ENCODE measurements at regions not wholly inside any gene's neighbourhood (a gene's known extent, or its start where the extent isn't known, plus 50 kb on each side); places are given as distances from the start of the nearest gene placed in this dataset.
"Not testable (repeated sequence)": the region's sequence is repeated elsewhere in the genome, so short reads cannot be mapped to it uniquely, and the experiment has no call there.

- Histone ChIP-seq H3K9me3 (replicated peaks; ENCODE audit: control insufficient read depth, insufficient read depth, low read length) (peaks cover 2% of the 10 kb centered on the region), H3K27ac (ENCODE audit: insufficient read depth, low read depth, low read length) (no peak overlapping the region), H4K20me1 (replicated peaks; ENCODE audit: control insufficient read depth, extremely low read depth, insufficient read depth, low read length) (no peaks in the 10 kb centered on the region), H3K4me2 (ENCODE audit: insufficient read depth, low read length) (no peak overlapping the region), H3K79me2 (ENCODE audit: control insufficient read depth, insufficient read depth, low read length) (no peaks in the 10 kb centered on the region), H3K27me3 (ENCODE audit: control insufficient read depth in 2 of 2, insufficient read depth in 2 of 2, low read length in 2 of 2) (no peaks in the 10 kb centered on the region), H3K9ac (replicated peaks; ENCODE audit: extremely low read depth, insufficient read depth, low read length) (no peak overlapping the region), H3K4me1 (ENCODE audit: control insufficient read depth, extremely low read depth, insufficient read depth, low read length) (no peaks in the 10 kb centered on the region), H3K9me1 (replicated peaks; ENCODE audit: control insufficient read depth, extremely low read depth, insufficient read depth, low read length) (no peaks in the 10 kb centered on the region), H3K4me3 (replicated peaks in 1 of 3; ENCODE audit: insufficient read depth in 1 of 3, low read depth in 1 of 3, low read length in 3 of 3) (no peak overlapping the region), H3K36me3 (ENCODE audit: control insufficient read depth in 2 of 2, extremely low read depth in 1 of 2, insufficient read depth in 2 of 2, low read length in 2 of 2) (no peaks in the 10 kb centered on the region), H2AFZ (ENCODE audit: low read depth, low read length) (no peak overlapping the region)
- CTCF ChIA-PET, result no interaction called here
- BruUV-seq (replicated peaks), result no TSS peak
- TF ChIP-seq JUN (IDR thresholded peaks at IDR 0.05; ENCODE audit: borderline replicate concordance, insufficient read depth, insufficient read length, low read depth) (no peak), GATA2 (IDR thresholded peaks at IDR 0.05; ENCODE audit: insufficient read depth, insufficient read length, low read depth, low read length) (no peak), MYC (IDR thresholded peaks at IDR 0.05; ENCODE audit: low read depth, low read length) (no peak), POLR2AphosphoS5 (IDR thresholded peaks at IDR 0.05; ENCODE audit: insufficient read depth, low read depth, low read length) (no peak), FOS (IDR thresholded peaks at IDR 0.05; ENCODE audit: borderline replicate concordance, insufficient read depth, low read length) (no peak), POLR2A (IDR thresholded peaks at IDR 0.05; ENCODE audit: low read depth, low read length) (no peak), EZH2 (IDR thresholded peaks at IDR 0.05; ENCODE audit: borderline replicate concordance, low read depth, low read length, severe bottlenecking) (no peak)
- TF ChIP-seq, protein P1, sequence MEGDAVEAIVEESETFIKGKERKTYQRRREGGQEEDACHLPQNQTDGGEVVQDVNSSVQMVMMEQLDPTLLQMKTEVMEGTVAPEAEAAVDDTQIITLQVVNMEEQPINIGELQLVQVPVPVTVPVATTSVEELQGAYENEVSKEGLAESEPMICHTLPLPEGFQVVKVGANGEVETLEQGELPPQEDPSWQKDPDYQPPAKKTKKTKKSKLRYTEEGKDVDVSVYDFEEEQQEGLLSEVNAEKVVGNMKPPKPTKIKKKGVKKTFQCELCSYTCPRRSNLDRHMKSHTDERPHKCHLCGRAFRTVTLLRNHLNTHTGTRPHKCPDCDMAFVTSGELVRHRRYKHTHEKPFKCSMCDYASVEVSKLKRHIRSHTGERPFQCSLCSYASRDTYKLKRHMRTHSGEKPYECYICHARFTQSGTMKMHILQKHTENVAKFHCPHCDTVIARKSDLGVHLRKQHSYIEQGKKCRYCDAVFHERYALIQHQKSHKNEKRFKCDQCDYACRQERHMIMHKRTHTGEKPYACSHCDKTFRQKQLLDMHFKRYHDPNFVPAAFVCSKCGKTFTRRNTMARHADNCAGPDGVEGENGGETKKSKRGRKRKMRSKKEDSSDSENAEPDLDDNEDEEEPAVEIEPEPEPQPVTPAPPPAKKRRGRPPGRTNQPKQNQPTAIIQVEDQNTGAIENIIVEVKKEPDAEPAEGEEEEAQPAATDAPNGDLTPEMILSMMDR (IDR thresholded peaks at IDR 0.05; ENCODE audit: extremely low read depth in 1 of 2, insufficient read depth in 1 of 2, low read depth in 1 of 2, low read length in 2 of 2), result no peak
- TF ChIP-seq, protein P2, sequence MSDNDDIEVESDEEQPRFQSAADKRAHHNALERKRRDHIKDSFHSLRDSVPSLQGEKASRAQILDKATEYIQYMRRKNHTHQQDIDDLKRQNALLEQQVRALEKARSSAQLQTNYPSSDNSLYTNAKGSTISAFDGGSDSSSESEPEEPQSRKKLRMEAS (IDR thresholded peaks at IDR 0.05; ENCODE audit: insufficient read depth, insufficient read length), result no peak
- POLR2A ChIA-PET, result no interaction called here
- FAIRE-seq (no peak), DNase-seq (ENCODE audit: low read depth, low spot score) (no peak)
- intact Hi-C loops (cut with micrococcal nuclease), result no loop called here
- dilution Hi-C loops (cut with MboI; ENCODE audit: extremely low pct_ligation_motif_present, low sequenced_read_pairs), result no loop called here
Observed at GRCh38 chr3:163362151-163362550, 1716.1 kb downstream of the SI start.

- H3K9me1 ChIP-seq (replicated peaks; ENCODE audit: control insufficient read depth, extremely low read depth, insufficient read depth, low read length); H3K36me3 ChIP-seq (ENCODE audit: control insufficient read depth in 2 of 2, extremely low read depth in 1 of 2, insufficient read depth in 2 of 2, low read length in 2 of 2); dilution Hi-C loops (cut with MboI; ENCODE audit: extremely low pct_ligation_motif_present, low sequenced_read_pairs); POLR2A ChIA-PET; H3K27me3 ChIP-seq (ENCODE audit: control insufficient read depth in 2 of 2, insufficient read depth in 2 of 2, low read length in 2 of 2); CTCF ChIA-PET; H3K4me3 ChIP-seq (replicated peaks in 1 of 3; ENCODE audit: insufficient read depth in 1 of 3, low read depth in 1 of 3, low read length in 3 of 3); BruUV-seq (replicated peaks); intact Hi-C loops (cut with micrococcal nuclease); FAIRE-seq; H3K4me1 ChIP-seq (ENCODE audit: control insufficient read depth, extremely low read depth, insufficient read depth, low read length); H3K4me2 ChIP-seq (ENCODE audit: insufficient read depth, low read length); H4K20me1 ChIP-seq (replicated peaks; ENCODE audit: control insufficient read depth, extremely low read depth, insufficient read depth, low read length); DNase-seq (ENCODE audit: low read depth, low spot score); H2AFZ ChIP-seq (ENCODE audit: low read depth, low read length); H3K9ac ChIP-seq (replicated peaks; ENCODE audit: extremely low read depth, insufficient read depth, low read length); H3K27ac ChIP-seq (ENCODE audit: insufficient read depth, low read depth, low read length); H3K9me3 ChIP-seq (replicated peaks; ENCODE audit: control insufficient read depth, insufficient read depth, low read length); H3K79me2 ChIP-seq (ENCODE audit: control insufficient read depth, insufficient read depth, low read length): not testable (repeated sequence)
Observed at GRCh38 chr3:163361357-163361878, 1716.9 kb downstream of the SI start.

All from endothelial cell of umbilical vein (primary cell).